Mesenchymal stem cell (in vitro differentiated cells and primary cell): ENCODE measurements at regions not wholly inside any gene's neighbourhood (a gene's known extent, or its start where the extent isn't known, plus 50 kb on each side); places are given as distances from the start of the nearest gene placed in this dataset.

Source experiments
- DNase-seq: peaks from one replicate; pipeline ENCODE4 v3.0.0-alpha.2; 2013
- H2AFZ ChIP-seq: one replicate; pipeline ENCODE4 v1.6.1; 2013; ENCODE audit warnings: low read depth, mild to moderate bottlenecking, control low read depth, inconsistent platforms, low read length, moderate library complexity
- H2AK5ac ChIP-seq: 2 replicates; pipeline ENCODE4 v1.6.1; 2013; ENCODE audit warnings: low read length, moderate library complexity, mild to moderate bottlenecking, inconsistent platforms; ENCODE audit not compliant: severe bottlenecking
- H2BK120ac ChIP-seq: one replicate; pipeline ENCODE4 v1.6.1; 2013; ENCODE audit warnings: low read depth, mild to moderate bottlenecking, inconsistent platforms, low read length, moderate library complexity
- H2BK12ac ChIP-seq, 2 experiments: one replicate each; pipeline ENCODE4 v1.6.1; 2013; ENCODE audit warnings: inconsistent platforms in 2 of 2, low read length in 2 of 2, mild to moderate bottlenecking in 2 of 2, moderate library complexity in 2 of 2, control low read depth in 1 of 2
- H2BK15ac ChIP-seq: one replicate; pipeline ENCODE4 v1.6.1; 2013; ENCODE audit warnings: mild to moderate bottlenecking, low read depth, inconsistent platforms; ENCODE audit not compliant: poor library complexity, severe bottlenecking
- H2BK5ac ChIP-seq: 2 replicates; pipeline ENCODE4 v1.6.1; 2013; ENCODE audit warnings: low read depth, mild to moderate bottlenecking, low read length, control low read depth, inconsistent platforms; ENCODE audit not compliant: poor library complexity, severe bottlenecking
- H3K14ac ChIP-seq, 2 experiments: one replicate each; pipeline ENCODE4 v1.6.1; 2013; ENCODE audit warnings: inconsistent platforms in 2 of 2, low read length in 2 of 2, control low read depth in 1 of 2, mild to moderate bottlenecking in 1 of 2, moderate library complexity in 1 of 2
- H3K18ac ChIP-seq, 2 experiments: one replicate each; pipeline ENCODE4 v1.6.1; 2013; ENCODE audit warnings: inconsistent platforms in 2 of 2, low read length in 2 of 2, control low read depth in 1 of 2, low read depth in 1 of 2, mild to moderate bottlenecking in 1 of 2
- H3K23ac ChIP-seq, 2 experiments: one replicate each; pipeline ENCODE4 v1.6.1; 2013; ENCODE audit warnings: inconsistent platforms in 2 of 2, low read length in 2 of 2, mild to moderate bottlenecking in 2 of 2, moderate library complexity in 2 of 2, control low read depth in 1 of 2
- H3K27ac ChIP-seq: 2 replicates; pipeline ENCODE4 v1.5.1; 2013; ENCODE audit warnings: mild to moderate bottlenecking, moderate library complexity, low read length, control low read depth, inconsistent platforms; ENCODE audit not compliant: poor library complexity, severe bottlenecking
- H3K27me3 ChIP-seq, 2 experiments: 2 replicates each; pipeline versions ENCODE4 v1.6.1 to v1.7.0; 2013; ENCODE audit warnings: low read length in 2 of 2, mild to moderate bottlenecking in 2 of 2, moderate library complexity in 2 of 2, control low read depth in 1 of 2, inconsistent platforms in 1 of 2; ENCODE audit not compliant: control insufficient read depth in 1 of 2, insufficient read depth in 1 of 2
- H3K36me3 ChIP-seq, 2 experiments: 2 replicates each; pipeline versions ENCODE4 v1.6.1 to v1.7.0; 2013; ENCODE audit warnings: low read length in 2 of 2, control low read depth in 1 of 2, inconsistent platforms in 1 of 2, low read depth in 1 of 2, mild to moderate bottlenecking in 1 of 2; ENCODE audit not compliant: insufficient read depth in 2 of 2, control insufficient read depth in 1 of 2
- H3K4ac ChIP-seq, 2 experiments: one replicate each; pipeline ENCODE4 v1.6.1; 2013; ENCODE audit warnings: inconsistent platforms in 2 of 2, low read length in 2 of 2, mild to moderate bottlenecking in 2 of 2, moderate library complexity in 2 of 2, control low read depth in 1 of 2, low read depth in 1 of 2
- H3K4me1 ChIP-seq: 2 replicates; pipeline ENCODE4 v1.6.1; 2013; ENCODE audit warnings: low read depth, low read length, control low read depth; ENCODE audit not compliant: control insufficient read depth, insufficient read depth
- H3K4me2 ChIP-seq: 2 replicates; pipeline ENCODE4 v1.6.1; 2013; ENCODE audit warnings: low read length, mild to moderate bottlenecking, inconsistent platforms; ENCODE audit not compliant: poor library complexity, severe bottlenecking
- H3K4me3 ChIP-seq, 2 experiments: 2 replicates each; pipeline versions ENCODE4 v1.5.1 to v1.7.0; 2013; ENCODE audit warnings: low read length in 2 of 2, mild to moderate bottlenecking in 2 of 2, control low read depth in 1 of 2, low read depth in 1 of 2; ENCODE audit not compliant: insufficient read depth in 1 of 2
- H3K79me1 ChIP-seq: replicated peaks from 2 replicates; pipeline ENCODE4 v1.6.1; 2013; ENCODE audit warnings: mild to moderate bottlenecking, control low read depth, low read length, inconsistent platforms; ENCODE audit not compliant: poor library complexity, severe bottlenecking
- H3K9ac ChIP-seq: 2 replicates; pipeline ENCODE4 v1.7.0; 2013; ENCODE audit warnings: mild to moderate bottlenecking, low read length, moderate library complexity
- H3K9me3 ChIP-seq: 2 replicates; pipeline ENCODE4 v1.7.0; 2013; ENCODE audit warnings: mild to moderate bottlenecking, low read length; ENCODE audit not compliant: control insufficient read depth
- H4K8ac ChIP-seq: one replicate; pipeline ENCODE4 v1.6.1; 2013; ENCODE audit warnings: inconsistent platforms, mild to moderate bottlenecking, low read length, moderate library complexity
- H4K91ac ChIP-seq: one replicate; pipeline ENCODE4 v1.6.1; 2013; ENCODE audit warnings: mild to moderate bottlenecking, low read length, inconsistent platforms
- WGBS: methylation state at CpG from one replicate; pipeline ENCODE4 v1.1.7; 2013; ENCODE audit warnings: mixed read lengths; 5-methylcytosine and 5-hydroxymethylcytosine counted together

DNA sequence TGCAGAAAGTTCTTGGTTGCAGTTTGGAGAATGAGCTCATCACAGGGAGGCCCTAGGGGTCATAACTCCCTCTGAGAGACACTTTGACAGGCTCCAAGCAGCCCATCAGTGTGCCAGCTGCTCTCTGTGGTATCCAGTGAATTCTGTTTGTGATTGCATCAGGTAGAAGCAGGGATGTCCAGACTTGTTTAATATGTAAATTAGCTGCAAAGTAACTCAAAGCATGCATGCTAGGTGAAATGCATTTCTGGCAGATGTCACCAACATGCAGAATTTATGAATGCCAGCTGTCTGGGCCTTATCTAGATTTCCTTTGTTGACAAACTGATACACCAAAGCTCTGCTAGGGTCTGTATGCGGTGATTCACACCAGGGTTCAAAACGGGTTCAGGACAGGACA, 123.6 kb upstream of the MTNR1B start:
- Histone ChIP-seq H3K4me1 (no peaks in the 10 kb centered on the region), H3K4me3 (no peak overlapping the region), H2AFZ (no peak overlapping the region), H2AK5ac (no peak overlapping the region), H2BK5ac (no peak overlapping the region), H4K8ac (no peak overlapping the region), H3K27me3 (no peaks in the 10 kb centered on the region), H2BK12ac (no peak overlapping the region), H3K18ac (no peak overlapping the region), H3K23ac (no peak overlapping the region), H3K4ac (no peak overlapping the region), H3K14ac (no peak overlapping the region), H3K9ac (no peak overlapping the region), H3K27ac (no peak overlapping the region), H2BK15ac (no peak overlapping the region), H3K36me3 (peaks cover 0 to 5% of the 10 kb centered on the region in 2 experiments), H2BK120ac (no peak overlapping the region), H4K91ac (no peak overlapping the region), H3K9me3 (no peaks in the 10 kb centered on the region), H3K79me1 (no peaks in the 10 kb centered on the region), H3K4me2 (no peak overlapping the region)
- 26% methylated on average over 2 of the region's 2 CpGs for WGBS
- no peak for DNase-seq

DNA sequence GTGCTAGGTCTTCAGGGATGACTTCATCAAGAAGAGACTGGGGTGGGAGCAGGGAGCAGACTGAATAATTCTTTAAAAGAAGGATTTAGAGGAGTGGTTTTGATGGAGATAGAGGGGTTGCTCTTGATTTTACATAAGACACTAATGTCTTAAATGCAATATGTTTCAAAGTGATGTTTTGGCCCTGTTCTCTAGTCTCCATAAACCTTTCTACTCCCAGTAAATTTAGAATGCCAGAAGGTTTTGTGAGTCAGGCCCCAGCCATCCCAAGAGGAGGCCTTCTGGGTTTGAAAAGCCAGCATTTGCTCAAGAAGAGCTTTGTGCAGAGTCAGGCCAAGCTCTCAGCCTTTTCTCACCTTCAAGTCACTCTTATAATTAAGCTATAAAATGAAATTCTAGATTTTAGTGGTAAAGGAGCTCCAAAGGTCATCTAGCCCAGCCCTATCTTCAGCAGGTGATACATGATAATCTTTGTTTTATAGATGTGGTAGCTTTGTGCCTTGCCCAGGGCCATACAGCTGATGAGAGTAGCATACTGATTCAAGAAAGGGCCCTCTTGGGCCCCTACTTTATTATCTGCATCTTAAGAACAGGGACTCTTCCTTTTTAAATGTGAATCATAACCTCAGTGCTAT, 122.8 kb upstream of the MTNR1B start:
- no peak for DNase-seq
- no peak overlapping the region for H4K8ac ChIP-seq

DNA sequence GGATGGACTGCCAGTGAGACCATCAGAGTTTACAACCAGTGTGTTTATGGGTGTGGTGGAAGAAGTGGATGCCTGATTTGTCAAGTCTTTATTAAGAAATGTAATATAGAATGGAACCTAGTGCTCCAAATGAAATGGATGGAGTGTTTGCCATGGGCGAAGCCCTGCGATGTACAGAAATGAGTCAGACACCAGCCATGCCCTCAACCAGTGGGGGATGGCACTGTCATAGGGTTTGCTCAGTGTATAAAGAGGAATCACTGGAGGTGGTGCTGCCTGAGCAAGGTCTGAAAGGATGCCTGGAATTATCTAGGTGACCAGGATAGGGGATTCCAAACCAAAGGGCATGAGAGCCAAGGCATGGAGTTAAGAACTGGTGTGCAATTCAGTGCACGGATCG, 120.9 kb upstream of the MTNR1B start:
- Histone ChIP-seq H3K9ac (no peak overlapping the region), H2BK15ac (no peak overlapping the region), H3K4me3 (peak overlapping the region in 1 of 2 experiments; percentile 6), H2BK12ac (no peak overlapping the region), H3K4me2 (no peak overlapping the region), H3K9me3 (no peaks in the 10 kb centered on the region), H3K18ac (no peak overlapping the region), H2BK120ac (no peak overlapping the region), H3K4me1 (peaks cover 2% of the 10 kb centered on the region), H3K36me3 (peaks cover 0 to 7% of the 10 kb centered on the region in 2 experiments), H2BK5ac (no peak overlapping the region), H4K8ac (no peak overlapping the region), H2AFZ (no peak overlapping the region), H4K91ac (no peak overlapping the region), H3K4ac (no peak overlapping the region), H3K27ac (no peak overlapping the region), H3K14ac (no peak overlapping the region), H3K23ac (no peak overlapping the region), H3K27me3 (peaks cover 0 to 5% of the 10 kb centered on the region in 2 experiments), H3K79me1 (no peaks in the 10 kb centered on the region), H2AK5ac (no peak overlapping the region)
- 94% methylated on average over 2 of the region's 4 CpGs for WGBS
- no peak for DNase-seq

More for the DNA sequence above, 122.8 kb upstream of the MTNR1B start:
- Histone ChIP-seq H3K4me3 (no peak overlapping the region), H2BK120ac (no peak overlapping the region), H2BK12ac (no peak overlapping the region), H3K4me2 (no peak overlapping the region), H2AFZ (no peak overlapping the region), H3K79me1 (no peaks in the 10 kb centered on the region), H3K27ac (no peak overlapping the region), H3K9ac (no peak overlapping the region), H2BK15ac (no peak overlapping the region), H3K27me3 (no peaks in the 10 kb centered on the region), H3K9me3 (no peaks in the 10 kb centered on the region), H3K36me3 (peaks cover 0 to 5% of the 10 kb centered on the region in 2 experiments), H3K18ac (no peak overlapping the region), H3K4ac (no peak overlapping the region), H3K14ac (no peak overlapping the region), H2AK5ac (no peak overlapping the region), H3K4me1 (no peaks in the 10 kb centered on the region), H4K91ac (no peak overlapping the region), H2BK5ac (no peak overlapping the region), H3K23ac (no peak overlapping the region)

DNA sequence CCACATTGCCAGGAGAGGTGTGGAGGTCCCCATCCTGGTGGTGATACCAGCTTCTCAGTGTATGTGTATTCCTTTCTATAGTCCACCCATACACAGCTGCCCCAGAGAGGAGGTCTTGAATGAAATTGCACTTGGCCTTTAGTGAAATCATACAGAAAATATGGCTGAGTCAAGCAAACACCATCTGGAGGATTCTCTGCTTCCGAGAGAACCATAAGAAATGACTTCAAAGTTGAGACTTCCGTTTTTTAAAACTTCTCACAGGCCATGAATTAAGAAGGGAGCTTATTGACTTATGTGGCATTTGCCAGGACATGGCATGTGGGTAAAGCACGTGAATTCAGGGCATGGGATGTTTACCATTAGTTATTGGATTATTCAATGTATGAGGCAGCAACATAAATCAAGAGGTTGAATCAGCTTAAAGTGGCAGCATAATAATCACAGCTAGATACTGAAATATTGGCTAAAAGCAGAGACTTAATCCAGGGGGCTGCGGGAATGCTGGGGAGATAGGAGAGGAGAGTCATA, 119.1 kb upstream of the MTNR1B start:
- Histone ChIP-seq H3K4me1 (peaks cover 5% of the 10 kb centered on the region), H4K8ac (no peak overlapping the region), H3K27me3 (peaks cover 0 to 7% of the 10 kb centered on the region in 2 experiments), H2AFZ (no peak overlapping the region), H3K18ac (no peak overlapping the region), H3K36me3 (peaks cover 0 to 2% of the 10 kb centered on the region in 2 experiments), H4K91ac (no peak overlapping the region), H3K4ac (no peak overlapping the region), H3K79me1 (no peaks in the 10 kb centered on the region), H3K9ac (no peak overlapping the region), H2AK5ac (no peak overlapping the region), H3K9me3 (no peaks in the 10 kb centered on the region), H2BK15ac (no peak overlapping the region), H3K14ac (no peak overlapping the region), H3K4me3 (no peak overlapping the region), H3K4me2 (no peak overlapping the region), H2BK12ac (no peak overlapping the region), H3K27ac (no peak overlapping the region), H2BK120ac (no peak overlapping the region), H2BK5ac (no peak overlapping the region), H3K23ac (no peak overlapping the region)
- 62% methylated on average over 3 of the region's 4 CpGs for WGBS
- DNase-seq = no peak
